ENCODE measurements at regions not wholly inside any gene's neighbourhood (a gene's known extent, or its start where the extent isn't known, plus 50 kb on each side); places are given as distances from the start of the nearest gene placed in this dataset.
A peak's percentile ranks its signal among the peaks of the same experiment; 100 is the strongest.
"Not testable (repeated sequence)": the region's sequence is repeated elsewhere in the genome, so short reads cannot be mapped to it uniquely, and the experiment has no call there.

DNA sequence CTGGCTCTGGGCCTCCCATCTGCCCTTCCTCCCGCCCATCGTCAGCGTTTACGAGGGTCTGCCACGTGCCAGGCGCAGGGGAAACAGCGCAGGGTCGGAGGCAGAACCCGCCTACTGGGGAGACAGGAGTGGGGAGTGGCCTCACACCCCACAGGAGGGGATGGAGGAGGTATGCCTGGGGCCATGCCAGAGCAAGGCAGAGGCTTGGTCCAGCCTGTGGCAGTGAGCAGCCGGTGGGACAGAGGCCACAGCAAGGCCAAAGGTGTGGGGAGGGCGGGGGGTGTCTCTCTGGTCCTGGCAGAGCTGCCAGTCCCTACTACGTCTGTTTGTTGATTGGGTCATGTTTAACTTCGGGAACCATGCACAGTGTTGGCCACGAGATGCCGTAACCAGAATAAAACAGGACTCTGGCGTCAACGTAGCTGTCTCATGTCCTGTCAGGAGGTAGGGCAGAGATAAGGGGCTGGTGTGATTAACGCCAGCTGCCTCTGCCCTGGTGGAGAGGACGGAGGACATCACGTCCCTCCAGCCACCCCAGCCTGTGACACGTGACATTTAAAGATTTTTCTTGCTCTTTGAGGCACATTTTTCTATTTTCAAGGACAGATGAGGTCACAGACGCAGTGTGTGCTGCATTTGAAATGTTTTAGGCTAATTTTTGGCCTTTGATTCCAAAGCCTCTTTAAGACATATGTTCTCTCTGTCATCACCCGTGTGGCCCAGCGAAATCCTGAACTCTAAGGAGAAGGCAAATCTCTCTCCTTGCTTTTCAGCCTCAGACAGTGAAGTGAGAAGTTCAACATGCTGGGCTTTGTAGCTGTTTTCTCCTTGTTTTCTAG is 193.3 kb downstream of the LAT start:
- DNase-seq, result not testable (repeated sequence)

DNA sequence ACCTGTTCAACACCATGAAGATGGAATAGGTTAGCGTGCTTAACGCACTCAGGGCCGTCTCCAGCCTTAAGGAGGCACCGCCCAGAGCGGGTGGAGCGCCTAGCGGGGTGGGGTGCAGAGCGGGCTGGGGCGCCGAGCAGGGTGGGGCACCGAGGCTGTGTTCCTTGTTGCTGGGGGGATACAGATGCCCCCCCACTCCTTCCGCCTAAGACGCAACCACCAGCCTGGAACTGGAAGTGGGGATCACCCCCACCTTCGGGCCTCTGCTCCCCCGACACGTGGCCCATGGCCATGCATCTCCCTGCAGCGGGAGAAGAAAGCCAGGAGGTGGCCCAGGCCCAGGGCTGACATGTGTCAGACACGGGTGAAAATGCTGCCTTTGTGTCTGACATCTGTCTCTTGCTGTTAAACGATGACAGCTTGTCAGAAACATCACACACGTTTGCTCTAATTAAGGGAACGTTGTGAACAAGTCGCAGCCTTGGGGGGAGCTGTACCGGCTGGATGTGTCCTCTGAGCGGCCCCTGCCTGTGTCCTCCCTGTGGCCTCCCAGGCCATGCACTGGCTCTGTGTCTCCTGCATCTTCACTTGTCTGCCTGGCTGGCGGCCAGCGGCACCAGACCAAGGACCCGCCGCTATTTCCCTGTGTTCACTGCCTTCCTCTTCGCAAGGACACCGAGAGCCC is 192.5 kb downstream of the LAT start:
- DNase-seq, result not testable (repeated sequence)

DNA sequence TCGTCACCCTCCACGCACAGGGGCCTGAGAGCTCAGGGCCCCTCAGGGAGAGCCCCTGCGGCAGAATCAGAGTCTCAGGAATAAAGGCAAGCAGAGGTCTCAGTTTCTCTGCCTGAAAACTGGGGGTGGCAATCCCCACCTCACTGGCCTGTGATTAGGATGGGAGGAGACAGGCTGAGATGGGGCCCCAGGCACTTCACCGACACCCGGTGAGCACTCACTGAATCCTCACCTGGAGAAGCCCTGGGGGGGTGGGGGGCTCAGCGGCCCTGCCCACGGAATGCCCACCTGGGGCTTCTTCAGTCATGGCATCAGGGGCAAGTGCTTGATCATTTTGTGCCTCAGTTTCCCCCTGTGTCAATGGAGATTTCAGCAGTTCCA is 192.0 kb downstream of the LAT start:
- not testable (repeated sequence) for DNase-seq

DNA sequence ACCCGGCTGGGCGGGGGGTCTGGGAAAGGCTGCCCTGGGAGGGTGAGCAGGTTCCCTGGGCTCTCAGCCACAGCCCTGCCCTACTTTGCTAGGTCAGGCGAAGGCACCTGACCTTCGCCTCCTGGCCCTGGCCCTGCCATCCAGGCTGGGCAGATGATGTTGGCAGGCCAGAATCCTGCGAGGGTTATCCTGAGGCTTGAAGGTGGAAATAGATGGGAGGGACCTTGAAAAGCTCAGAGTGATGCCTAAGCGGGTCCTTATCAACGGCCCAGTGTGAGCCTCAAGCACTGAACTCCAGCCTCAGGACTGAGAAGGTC is 191.3 kb downstream of the LAT start:
- DNase-seq, result not testable (repeated sequence)

DNA sequence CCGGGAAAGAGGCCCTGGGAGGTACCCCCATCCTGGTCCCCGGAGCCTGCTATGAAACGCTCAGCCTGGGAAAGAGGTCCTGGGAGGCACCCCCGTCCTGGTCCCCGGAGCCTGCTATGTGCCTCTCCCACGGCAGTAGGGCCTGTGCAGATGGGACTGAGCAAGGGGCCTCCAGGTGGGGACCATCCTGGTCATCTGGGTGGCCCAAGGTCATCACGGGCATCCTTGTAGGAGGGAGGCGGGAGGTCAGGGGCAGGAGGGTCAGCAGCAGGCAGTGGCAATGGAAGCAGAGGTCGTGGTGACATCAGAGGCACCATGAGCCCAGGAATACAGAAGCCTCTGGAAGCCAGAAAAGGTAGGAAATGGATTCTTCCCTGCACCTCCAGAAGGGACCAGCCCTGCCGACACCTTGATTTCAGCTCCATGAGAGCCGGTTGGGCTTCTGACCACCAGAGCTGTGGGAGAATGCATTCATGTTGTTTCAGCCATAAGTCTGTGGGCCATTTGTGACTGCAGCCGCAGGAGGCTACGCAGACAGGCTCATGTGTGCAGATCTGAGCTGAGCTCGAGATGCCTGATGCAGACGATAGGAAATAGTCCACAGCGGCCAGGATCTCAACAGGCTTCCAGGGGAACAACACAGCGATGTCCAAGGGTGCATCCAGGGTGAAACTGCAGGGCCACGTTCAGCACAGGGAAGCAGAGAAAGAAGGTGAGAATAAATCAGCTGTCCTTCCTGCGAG is 190.7 kb downstream of the LAT start:
- not testable (repeated sequence) for DNase-seq

DNA sequence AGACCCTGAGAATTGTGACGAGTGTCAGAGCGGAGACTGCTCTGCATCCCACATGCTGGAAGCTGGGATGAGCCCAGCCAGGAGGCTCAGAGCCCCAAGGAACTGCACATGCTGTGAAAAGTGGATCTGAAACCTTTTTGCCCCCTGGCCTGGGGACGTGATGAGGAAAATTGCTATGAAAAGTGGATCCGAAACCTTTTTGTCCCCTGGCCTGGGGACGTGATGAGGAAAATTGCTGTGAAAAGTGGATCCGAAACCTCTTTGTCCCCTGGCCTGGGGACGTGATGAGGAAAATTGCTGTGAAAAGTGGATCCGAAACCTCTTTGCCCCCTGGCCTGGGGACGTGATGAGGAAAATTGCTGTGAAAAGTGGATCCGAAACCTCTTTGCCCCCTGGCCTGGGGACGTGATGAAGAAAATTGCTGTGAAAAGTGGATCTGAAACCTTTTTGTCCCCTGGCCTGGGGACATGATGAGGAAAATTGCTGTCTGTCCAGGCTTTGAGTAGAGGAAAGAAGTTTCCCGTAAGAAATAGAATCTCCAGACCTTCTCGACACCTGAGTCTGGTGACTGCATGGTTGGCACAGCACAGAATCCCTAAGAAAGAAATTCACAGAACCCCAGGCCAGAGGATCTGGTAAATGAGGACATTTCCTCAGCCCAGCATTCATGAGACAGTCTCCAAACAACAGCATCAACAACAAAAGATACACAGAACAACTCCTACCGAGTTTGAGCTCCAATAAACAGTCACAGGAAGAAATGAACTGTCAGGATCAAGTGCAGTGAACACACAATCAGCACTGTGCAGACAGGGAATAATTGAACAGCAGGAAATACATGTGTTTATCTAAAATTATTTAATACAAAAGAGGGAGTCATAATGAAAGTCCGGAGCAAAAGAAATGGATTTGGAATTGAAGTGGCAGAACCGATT is 188.8 kb downstream of the LAT start:
- not testable (repeated sequence) for DNase-seq

DNA sequence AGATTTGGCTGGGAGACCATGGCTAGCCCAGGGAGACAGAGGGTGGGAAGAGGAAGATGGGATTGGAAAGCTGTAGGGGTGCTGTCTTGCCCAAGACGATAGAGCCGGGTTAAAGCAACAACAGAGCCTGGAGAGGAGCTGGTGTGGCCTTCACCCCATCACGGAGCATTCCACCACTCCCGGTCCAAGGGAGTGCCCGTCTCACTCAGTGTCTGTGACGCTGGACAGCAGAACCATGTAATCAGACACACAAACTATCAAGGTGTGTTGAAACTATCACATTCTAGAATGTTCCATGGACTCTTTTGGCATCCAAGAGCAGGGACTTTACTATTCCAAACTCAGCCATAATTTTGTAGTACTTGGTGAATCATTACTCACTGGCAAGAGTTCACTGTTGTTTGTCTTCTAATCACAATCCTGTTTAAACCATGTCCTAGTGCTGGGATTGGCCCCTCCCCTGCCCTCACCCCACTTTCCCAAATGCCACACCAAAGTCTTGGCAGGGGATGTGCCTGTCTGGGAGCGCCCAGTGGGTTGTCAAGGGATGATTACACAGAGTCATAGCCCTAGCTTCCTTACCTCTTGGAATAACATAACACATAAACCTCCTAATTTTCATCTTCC is 187.4 kb downstream of the LAT start:
- not testable (repeated sequence) for DNase-seq

DNA sequence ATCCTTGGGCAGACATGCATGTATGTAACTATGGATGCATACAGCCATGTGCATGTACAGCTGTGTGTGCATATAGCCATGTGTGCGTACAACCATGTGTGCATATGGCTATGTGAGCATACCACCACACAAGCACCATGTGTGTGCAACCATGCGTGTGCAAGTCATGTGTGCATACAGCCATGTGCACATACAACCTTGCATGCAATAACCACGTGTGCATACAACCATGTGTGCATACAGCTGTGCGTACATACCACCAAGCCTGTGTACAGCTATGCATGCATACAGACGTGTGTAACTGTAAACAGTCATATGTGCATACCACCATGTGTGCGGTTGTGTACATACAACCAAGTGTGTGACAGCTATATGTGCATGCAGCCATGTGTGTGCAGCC is 186.4 kb downstream of the LAT start:
- DNase-seq, result not testable (repeated sequence)

DNA sequence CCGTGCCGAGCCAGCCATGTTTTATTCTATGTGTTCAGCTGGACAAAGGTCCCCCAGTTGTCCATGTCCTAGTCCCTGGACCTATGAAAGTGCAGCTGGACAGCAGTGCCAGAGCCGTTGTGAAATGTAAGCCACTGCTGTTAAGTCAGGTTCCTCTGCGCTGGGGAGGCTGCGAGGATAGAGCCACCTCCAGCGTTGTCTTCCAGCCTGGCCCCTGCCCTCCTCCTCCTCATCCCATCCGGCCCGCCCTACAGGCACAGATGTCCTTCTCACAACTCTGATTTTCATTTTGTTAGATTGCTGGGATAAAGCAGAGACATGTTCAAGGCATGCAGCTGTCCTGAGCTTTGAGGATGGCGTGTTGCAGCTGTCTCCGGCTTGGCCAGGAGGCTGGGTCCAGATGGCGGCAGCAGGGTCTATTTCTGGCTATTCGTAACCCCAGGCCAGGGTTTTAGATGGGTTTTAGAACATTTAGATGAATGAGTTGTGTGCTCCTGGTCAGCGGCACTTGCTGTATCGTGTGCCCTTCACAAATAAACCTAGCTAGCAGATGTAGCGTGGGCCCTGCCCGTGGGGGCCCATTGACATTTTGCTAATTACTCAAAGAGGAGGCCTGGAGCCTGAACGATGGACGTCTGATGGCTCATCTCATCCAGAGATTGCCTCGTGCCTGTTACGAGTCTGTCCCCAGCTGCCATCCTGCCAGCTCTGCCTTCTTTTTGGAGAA is 185.7 kb downstream of the LAT start:
- not testable (repeated sequence) for DNase-seq

DNA sequence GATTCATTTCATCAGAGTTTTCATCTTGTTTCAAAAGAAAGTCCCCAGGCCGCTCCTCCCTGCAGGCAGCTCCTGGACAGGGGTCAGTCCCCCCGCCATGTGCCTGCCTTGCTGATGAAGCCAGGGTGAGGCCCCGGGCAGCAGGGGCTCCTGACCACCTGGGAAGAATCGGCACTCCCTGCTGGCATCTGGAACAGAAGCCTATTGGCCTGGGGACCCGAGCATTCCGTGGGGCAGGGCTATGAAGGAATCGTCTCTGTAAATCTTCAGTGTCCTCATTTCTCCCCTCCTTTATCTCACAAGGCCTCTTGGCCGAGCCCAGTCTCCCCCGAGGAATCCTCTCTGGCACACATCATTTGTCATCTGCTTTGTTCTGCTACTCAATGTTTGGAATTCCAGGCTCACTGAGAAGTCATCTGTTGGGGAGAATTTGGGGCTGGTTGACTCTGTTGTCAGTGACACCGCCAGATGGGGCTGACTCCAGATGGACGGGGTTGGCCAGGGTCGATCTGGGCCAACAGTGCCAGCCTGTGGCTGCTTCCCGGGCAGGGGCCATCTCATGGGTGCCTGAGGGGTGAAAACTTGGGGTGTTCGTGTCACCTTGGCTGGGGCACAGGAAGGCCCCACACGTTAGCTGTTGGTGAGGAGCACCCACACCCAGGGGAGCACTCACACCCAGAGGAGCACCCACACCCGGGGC is 184.6 kb downstream of the LAT start:
- not testable (repeated sequence) for DNase-seq

DNA sequence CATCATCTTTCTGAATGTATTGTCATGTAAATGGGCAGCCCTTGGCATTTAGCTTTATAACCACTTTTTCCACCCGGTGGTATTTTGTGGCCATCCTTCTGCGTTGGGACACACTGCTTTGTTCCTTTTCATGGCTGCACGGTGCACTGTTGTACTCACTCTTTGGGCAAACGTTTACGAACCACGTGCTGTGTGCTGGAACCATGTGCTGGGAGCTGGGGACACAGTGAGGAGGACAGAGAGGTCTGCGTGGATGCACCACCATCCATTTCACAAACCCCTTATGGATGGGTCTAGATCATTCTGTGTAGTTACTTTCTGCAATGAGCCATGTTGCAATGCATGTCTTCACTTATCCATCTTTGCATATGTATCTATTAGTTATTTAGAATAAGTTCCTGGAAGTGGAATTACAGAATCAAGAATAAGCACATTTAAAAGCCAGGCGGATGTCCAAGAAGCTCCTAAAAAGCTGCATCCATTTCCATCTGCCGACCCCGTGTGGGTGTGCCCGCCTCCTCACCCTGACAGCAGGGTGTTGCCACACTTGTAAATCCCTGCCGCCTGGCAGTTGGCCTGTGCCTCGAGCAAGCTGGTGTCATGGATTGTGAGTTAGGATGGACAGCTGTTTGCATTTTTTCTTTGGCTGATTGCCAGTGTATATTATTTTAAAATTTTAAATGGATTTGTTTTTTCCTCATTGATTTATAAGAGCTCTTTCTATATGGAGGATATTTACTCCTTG is 183.8 kb downstream of the LAT start:
- DNase-seq, result not testable (repeated sequence)

DNA sequence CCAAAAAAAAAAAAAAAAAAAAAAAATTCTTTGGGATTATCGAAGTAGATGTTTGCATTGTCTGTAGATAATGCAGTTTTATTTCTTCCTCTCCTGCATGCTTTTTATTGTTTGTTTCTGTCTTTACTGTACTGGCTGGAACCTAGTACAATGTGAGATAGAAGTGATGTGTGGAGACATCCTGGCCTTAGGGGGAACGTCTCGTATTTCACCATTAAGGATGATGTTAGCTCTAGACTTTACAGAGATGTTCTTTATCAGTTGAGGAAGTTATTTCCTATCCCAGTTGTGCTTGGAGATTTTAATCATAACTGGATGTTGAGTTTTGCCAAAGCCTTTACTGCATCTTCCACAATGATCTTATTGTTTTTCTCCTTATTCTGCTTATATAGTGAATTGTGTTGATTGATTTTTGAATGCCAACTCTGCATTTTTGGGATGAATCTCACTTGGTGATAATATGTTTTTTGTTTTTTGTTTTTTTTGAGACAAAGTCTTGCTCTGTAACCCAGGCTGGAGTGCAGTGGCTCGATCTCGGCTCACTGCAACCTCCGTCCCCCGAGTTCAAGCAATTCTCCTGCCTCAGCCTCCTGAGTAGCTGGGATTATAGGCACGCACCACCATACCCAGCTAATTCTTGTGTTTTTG is 179.7 kb downstream of the LAT start:
- DNase-seq, result not testable (repeated sequence)

DNA sequence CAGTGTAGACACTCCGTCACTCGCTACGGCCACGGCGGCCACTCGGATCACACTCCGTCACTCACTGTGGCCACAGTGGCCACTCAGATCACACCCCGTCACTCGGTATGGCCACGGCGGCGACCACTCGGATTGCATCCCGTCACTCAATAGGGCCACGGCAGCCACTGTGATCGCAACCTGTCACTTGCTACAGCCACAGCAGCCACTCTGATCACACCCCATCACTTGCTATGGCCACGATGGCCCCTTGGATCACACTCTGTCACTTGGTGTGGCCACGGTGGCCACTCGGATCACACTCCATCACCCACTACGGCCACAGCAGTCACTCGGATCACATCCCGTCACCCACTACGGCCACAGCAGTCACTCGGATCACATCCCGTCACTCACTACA is 175.3 kb downstream of the LAT start:
- not testable (repeated sequence) for DNase-seq

DNA sequence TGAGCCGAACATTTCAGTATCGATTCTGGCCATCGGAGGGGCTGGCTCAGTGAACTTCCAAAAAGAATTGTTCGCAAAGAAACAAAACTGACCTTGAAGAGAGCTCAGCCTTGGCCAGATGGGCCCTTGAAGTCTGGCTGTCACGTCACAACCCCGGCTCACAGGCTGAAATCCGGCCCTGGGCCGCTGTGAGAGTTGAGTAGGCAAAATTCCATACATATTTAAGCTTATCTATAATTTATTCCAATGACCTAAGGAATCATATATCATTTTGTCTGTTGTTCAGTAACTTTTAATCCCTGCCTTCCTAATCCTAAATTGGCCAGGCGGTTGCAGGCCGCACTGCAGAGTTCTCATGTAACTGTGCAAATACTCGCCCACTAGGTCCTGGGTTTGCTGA is 174.8 kb downstream of the LAT start:
- DNase-seq, result not testable (repeated sequence)

DNA sequence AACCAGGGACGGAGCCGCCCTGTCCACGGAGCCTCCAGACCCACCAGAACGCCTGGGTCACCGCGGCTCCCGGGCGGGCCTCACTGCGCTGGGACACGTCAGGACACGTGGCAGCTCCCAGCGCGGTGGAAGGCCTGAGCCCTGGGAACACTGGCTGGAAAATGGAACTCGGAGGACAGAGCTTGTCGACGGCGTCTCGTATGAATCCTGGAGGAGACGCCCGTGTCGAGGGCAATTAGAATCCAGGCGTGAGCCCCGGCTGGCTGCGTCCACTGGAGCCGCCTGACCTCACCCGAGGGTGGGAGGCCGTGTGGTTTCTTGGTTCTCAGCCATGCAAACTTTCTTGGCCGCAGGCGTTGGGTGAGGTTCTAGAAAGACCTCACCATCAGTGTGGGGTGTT is 173.9 kb downstream of the LAT start:
- no peak for DNase-seq

DNA sequence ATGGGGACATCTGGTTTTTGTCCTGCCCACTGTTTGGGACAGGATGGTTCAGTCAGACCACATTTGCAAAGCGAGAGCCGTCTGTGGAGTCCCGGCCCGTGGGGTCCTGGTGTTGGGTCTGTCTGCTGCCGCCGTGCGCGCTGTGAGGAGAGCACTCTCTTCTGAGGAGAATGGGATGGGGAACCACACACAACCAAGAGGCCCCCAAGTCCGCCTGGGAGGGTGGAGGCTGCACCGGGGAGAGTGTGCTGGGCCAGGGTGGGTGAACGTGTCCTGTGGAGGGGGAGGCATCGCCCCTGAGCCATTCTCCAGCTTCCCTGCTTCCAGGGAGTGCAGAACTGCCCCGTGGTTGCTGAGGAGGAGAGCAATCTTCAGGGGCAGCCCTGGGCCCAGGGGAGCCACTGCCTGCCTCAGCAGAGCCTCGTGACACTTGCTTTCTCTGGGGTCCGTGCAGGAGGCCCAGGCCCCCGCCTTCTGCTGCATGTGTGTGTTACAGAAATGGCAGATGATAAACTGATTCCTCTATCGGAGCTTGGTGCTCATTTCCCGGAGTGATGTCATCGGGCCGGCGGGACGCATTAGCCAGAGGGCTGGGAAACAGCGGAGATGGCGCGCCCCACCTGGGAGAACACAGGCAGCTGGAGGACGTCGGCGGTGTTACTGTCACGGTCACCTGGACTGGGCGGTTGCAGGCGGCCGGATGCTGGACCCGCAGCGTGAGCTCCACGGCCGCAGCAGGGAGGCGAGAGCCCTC is 173.4 kb downstream of the LAT start:
- DNase-seq, result not testable (repeated sequence)

DNA sequence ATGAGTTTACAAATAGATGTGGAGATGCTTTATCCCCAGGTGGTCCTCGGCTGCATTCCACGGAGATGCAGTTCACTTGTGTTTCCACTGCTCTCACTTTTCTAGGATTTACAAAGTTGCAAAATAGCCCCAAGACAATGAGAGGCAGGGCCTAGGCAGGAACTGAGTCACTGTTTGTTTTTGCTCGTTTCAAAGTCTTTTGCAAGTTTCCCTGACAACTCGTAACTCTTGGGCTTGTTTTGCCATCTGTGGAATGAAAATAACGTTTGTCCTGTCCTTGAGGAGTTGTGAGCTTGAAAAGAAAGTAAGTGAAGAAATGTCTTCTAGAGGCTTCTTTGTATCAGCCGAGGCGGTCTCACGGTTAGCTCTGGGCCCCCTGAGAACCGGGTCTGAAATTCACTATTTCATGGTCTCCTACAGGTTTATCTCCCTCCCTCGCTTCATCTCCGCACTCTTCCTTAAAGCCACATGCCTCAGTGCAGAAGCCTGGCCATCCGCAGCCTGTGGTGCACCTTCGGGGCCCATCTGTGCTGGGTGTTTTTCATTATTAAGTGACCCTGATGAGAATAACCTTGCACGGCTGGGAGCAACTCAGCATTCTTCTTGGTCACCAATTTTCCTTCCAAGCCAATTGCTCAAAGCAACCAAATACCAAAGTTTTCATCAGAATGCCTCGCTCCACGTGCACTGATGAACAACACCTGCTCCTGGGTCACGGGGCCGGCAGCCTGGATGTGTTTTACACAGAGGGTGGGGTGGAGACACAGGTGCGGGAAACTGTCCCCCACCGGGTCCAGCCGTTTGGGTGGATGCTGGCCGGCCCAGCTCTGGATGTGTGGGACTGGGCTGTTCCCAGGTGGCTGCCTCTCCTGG is 172.4 kb downstream of the LAT start:
- DNase-seq, result peak; percentile 73

DNA sequence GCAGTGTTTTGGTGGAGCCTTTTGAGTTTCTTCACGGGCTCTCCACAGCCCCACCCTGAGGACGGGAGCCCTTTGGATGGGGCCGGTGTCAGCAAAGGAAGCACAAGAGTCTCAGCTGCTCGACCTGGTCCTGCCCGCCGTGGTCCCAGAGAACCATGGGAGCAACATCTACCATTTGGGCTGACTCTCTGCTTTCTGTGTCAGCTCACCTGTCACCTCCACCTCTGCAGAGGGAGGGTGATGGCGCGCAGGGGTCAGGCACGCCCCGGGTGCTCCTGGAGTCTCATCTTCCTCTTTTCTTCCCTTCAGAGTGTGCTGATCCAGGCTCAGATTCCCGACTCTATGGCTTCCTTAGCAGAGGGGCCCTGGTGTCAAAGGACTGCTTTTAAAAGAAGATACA is 171.7 kb downstream of the LAT start:
- DNase-seq, result no peak

Measured in islet precursor cell (in vitro differentiated cells).